ENCODE measurements at regions not wholly inside any gene's neighbourhood (a gene's known extent, or its start where the extent isn't known, plus 50 kb on each side); places are given as distances from the start of the nearest gene placed in this dataset.
"Not testable (repeated sequence)": the region's sequence is repeated elsewhere in the genome, so short reads cannot be mapped to it uniquely, and the experiment has no call there.

GRCh38 chr6:165167311-165167710 is 142.1 kb downstream of the C6orf118 start:
- no peak for DNase-seq

GRCh38 chr6:165163519-165163918 is 145.9 kb downstream of the C6orf118 start:
- DNase-seq = no peak

DNA sequence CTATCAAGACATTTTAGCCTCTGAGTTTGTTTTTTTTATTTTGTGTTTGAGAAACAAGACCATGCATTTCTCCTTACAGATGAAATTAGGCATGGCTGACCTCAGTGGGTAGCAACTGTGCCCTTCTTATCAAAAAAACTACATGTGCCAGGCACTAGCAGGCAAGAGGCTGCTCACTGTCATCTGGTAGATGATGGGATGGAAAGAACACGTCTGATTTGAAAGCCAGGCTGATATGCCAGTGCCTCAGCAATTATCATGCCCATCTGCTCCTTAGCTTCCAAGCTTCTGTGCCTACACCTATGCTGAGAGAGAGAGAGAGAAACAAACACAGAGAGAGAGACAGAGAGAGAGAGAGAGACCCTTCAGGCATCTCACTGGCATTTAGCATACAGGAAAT is 149.9 kb downstream of the C6orf118 start:
- DNase-seq = no peak

DNA sequence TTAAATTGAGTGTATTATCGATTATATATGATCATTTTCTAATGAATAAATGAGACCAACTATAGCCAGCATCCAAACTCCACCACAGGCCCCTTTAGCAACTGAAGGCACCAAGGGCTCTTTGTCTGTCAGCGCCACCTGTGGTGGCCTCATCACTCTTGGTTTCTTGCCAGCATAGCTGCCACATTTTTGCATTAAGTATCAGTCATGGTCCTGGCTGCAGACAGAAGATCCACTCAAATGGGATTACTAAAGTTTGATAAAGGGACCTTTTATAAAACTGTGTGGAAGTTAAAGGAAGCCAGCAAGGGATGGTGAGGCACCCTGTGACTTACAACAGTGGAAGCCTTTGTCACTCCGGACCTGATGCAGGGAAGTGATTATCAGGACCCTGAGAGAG is 162.9 kb downstream of the C6orf118 start:
- DNase-seq = no peak

DNA sequence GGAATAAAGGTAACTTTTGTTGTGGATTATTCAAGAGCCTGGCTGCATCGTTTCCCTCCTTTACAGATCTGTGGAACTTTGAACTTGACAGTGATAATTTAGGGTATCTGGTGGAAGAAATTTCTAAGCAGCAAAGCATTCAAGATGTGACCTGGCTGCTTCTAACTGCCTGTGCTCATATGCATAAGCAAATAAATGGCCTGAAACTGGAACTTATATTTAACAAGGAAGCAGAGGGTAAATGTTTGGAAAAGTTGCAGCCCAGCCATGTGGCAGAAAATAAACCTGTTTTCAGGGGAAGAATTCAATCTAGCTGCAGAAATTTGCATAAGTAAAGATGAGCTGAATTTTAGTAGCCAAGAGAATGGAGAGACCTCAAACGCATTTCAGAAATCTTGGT is 173.5 kb downstream of the C6orf118 start:
- no peak for DNase-seq

- DNase-seq = no peak
Measured at GRCh38 chr6:165129086-165129485, 180.3 kb downstream of the C6orf118 start.

DNA sequence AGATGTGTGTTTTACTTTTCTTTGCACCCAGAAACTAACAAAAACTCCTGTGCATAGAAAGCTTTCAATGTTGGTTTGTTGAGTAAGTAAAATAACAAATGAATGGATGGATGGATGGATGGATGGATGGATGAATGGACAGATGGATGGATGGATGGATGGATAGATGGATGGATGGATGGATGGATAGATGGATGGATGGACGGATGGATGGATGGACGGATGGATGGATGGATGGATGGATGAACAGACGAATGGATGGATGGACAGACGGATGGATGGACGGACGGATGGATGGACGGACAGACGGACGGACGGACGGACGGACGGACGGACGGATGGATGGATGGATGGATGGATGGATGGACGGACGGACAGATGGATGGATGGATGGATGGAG is 181.7 kb downstream of the C6orf118 start:
- not testable (repeated sequence) for DNase-seq

DNA sequence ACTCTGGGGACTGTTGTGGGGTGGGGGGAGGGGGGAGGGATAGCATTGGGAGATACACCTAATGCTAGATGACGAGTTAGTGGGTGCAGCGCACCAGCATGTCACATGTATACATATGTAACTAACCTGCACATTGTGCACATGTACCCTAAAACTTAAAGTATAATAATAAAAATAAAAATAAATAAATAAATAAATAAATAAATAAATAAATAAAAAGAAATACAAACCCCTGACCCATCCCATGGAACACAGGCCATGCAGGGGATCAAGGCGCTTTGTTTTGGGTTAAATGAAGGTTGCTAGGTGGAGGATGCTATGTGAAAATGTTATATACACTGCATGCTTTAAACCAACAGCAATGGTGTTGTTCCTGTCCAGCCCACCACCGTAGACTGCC is 184.7 kb downstream of the C6orf118 start:
- DNase-seq = not testable (repeated sequence)

- no peak for DNase-seq
Measured at GRCh38 chr6:165119231-165120020, 190.0 kb downstream of the C6orf118 start.

GRCh38 chr6:165118736-165119135 is 190.7 kb downstream of the C6orf118 start:
- DNase-seq = no peak

- no peak for DNase-seq
Measured at GRCh38 chr6:165117806-165118205, 191.6 kb downstream of the C6orf118 start.

GRCh38 chr6:165117121-165117520 is 192.3 kb downstream of the C6orf118 start:
- no peak for DNase-seq

DNA sequence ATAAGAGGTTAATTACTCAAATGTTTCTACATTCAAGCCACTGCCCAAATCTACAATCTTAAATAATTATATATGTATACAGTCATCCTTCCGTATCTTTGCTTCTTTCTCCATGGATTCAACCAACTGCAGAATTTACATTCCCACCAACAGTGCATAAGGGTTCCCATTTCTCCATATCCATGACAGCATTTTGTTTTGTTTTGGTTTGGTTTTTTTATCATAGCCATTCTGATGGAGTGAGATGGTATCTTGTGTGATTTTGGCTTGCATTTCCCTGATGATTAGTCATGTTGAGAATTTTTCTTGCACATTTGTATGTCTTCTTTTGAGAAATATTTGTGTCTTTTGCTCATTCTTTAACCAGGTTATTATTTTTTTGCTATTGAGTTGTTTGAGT is 198.5 kb downstream of the C6orf118 start:
- DNase-seq = no peak

- no peak for DNase-seq
Measured at GRCh38 chr6:165109011-165109410, 200.4 kb downstream of the C6orf118 start.

- no peak for DNase-seq
Measured at GRCh38 chr6:165106261-165106660, 203.1 kb downstream of the C6orf118 start.

GRCh38 chr6:165098165-165098564 is 211.2 kb downstream of the C6orf118 start:
- no peak for DNase-seq

DNA sequence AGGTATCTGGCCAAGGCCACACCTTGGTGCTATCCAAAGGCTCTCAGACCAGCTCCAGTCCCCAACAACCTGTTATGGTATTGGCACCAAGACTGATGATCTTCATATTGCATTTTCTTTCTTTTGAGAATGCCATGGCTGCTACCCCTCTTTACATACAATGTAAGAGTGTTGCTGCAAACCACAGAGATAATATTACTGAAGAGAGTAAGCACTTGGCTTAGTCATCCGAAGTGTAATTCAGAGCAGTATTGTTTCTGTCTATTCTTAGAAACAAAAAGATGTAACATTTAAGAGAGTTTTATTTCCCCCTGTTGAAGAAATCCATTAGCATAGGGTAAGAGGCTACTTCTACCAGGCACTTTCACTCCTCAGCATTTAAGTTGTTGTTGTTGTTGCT is 212.5 kb downstream of the C6orf118 start:
- DNase-seq = no peak

GRCh38 chr6:165096209-165096608 is 213.2 kb downstream of the C6orf118 start:
- DNase-seq = no peak

DNA sequence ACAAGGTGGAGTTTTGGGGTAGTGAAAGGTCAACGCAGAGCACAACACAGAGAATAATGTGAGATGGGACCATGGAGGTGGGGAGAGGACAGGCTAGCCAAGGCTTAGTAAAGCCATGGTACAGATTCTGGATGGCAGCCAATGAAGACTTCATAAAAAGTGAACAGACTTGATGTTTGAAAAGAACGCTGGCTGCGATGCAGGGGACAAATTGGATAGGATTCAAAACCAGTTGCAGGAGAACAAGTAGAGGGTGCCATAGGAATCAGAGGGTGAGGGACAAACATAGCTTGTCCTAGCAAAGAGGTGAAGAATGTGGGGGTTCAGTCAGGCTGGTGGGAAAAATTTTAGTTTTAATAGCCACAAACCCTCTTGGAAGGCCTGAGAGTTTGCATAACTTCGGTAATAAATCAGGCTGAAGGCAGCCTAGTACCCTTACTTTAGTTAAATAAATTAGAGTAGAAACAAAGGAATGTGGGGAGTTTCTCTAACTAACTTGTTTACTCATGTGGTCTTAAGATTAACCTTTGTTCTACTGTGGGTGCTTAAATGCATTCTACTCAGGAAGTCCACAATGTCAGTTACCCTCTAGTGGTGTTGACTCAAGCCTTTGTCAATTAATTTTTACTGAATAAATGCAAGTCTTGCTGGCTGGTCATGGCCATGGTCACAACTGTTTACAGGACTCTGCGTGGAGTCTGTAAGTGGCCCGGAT is 216.4 kb downstream of the C6orf118 start:
- DNase-seq = no peak

DNA sequence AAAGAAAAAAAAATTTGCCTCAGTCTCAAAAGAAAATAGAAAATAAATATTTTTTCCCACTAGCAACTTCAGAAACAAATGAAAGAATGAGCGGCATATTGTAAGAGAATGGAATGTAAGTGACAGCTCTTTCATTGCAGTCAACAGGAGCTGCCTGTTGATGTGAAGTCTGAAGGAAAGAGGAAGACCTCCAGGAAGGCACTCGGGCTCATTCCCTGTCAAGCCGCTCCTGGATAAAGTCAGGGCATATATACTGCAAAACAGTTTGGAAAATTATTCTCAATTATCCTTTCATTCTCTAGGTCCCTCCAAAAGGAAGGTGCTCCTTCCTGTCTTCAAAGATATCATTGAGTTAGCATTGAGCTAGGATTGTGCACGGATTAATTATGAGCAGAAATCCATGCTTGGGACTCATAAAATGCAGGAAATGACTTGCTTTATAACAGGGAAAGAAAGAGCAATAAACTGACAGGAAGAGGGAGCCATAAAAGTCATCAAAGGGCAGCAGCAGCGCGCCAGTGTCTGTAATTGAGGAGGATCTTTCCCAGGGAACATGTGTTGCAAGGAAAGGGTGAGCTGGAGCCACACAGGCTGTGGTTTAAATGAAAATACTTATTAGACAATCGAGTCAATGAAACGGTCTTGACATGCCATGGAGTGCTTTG is 218.2 kb downstream of the C6orf118 start:
- peak; percentile 71 for DNase-seq

DNA sequence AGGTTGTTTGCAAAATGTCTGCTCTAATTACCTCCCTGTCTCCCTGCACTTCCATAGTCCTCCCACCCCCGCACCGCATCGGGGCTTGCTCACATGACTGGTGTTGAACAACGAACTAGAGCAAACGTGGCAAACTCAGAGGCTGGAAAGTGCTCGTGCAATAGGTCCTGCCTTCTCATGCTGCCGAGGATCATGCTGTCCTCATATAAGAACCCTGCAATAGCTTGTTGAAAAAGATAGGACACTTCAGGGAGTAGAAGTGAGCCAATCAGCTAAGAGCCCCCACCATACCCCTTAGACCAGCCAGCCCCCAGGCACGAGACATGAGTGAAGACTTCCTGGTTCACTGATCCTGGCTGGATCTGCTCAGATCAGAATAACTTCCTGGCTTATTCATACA is 219.2 kb downstream of the C6orf118 start:
- DNase-seq = peak; percentile 78

DNA sequence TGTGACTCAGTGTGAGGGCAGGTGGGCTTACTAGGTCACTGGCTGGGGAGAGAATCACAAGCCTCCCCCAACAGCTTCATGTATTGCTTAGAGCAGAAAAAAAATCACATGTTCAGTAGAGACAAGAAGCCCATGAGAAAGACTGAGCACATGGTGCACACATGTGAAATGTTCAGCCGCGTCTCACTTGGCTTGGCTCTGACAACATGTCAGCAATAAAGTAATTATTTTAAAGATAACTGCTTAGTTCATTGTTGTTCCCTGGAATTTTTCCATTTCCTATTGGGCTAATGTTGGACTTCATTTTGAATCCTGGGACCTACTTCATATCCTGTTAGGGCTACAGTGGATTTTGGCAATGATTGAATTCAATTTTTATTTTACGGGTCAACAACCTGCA is 222.6 kb downstream of the C6orf118 start:
- DNase-seq = no peak

DNA sequence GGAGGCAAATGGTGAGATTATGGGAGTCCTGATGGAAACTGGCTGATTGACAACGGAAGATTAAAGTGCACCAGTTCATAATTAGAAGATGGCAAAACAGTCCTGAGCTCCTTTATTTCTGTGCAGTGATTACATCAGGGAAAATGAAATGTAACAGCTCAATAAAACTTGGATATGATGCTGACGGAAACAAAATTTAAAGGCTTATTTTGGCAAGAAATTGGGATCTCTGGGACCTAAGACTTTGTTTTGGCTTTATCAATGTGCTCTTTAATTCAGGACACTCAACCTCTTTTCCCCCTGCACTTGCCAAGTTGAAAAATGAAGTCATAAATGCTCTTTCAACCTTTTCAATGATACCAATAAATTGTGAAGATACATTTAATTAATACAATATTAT is 226.8 kb downstream of the C6orf118 start:
- no peak for DNase-seq

DNA sequence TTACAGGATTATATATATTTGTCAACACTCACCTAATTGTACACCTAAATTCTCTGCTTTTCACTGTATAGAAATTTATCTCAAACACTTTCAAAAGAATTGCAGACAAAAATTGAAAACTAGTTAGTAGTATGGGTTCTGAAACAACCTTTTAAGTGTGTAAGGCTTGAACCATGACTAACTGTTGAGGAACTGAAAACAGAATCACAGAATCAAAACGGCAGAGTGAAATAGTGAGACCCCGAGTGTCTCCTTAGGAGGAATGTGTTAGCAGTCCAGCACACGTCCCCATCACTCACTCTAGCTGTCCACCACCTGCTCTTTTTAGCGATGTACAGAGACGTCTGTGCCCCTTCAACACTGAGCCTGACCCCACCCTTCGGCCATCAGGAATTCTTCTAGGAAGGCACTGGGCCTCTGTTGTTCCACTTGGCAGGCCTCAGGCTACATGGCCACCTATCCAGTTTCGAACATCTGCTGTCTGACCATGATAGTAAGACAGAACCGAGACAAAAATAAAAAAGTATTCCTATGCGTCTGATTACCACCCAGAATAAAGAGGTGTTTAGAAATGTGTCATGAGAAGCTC is 227.4 kb downstream of the C6orf118 start:
- no peak for DNase-seq
